GM12874 (cell line): ENCODE measurements at regions not wholly inside any gene's neighbourhood (a gene's known extent, or its start where the extent isn't known, plus 50 kb on each side); places are given as distances from the start of the nearest gene placed in this dataset.
A peak's percentile ranks its signal among the peaks of the same experiment; 100 is the strongest.

Experiments used
- TF ChIP-seq, protein P1 (sequence below): IDR thresholded peaks from 2 replicates; pipeline ENCODE4 v1.5.1; 2011; ENCODE audit warnings: low read depth, mild to moderate bottlenecking, control low read depth, low read length, moderate library complexity; ENCODE audit not compliant: insufficient read depth

GRCh38 chr16:87057211-87057881, 259.8 kb downstream of the C16orf95 start:
- TF ChIP-seq, protein P1, sequence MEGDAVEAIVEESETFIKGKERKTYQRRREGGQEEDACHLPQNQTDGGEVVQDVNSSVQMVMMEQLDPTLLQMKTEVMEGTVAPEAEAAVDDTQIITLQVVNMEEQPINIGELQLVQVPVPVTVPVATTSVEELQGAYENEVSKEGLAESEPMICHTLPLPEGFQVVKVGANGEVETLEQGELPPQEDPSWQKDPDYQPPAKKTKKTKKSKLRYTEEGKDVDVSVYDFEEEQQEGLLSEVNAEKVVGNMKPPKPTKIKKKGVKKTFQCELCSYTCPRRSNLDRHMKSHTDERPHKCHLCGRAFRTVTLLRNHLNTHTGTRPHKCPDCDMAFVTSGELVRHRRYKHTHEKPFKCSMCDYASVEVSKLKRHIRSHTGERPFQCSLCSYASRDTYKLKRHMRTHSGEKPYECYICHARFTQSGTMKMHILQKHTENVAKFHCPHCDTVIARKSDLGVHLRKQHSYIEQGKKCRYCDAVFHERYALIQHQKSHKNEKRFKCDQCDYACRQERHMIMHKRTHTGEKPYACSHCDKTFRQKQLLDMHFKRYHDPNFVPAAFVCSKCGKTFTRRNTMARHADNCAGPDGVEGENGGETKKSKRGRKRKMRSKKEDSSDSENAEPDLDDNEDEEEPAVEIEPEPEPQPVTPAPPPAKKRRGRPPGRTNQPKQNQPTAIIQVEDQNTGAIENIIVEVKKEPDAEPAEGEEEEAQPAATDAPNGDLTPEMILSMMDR, result no peak

DNA sequence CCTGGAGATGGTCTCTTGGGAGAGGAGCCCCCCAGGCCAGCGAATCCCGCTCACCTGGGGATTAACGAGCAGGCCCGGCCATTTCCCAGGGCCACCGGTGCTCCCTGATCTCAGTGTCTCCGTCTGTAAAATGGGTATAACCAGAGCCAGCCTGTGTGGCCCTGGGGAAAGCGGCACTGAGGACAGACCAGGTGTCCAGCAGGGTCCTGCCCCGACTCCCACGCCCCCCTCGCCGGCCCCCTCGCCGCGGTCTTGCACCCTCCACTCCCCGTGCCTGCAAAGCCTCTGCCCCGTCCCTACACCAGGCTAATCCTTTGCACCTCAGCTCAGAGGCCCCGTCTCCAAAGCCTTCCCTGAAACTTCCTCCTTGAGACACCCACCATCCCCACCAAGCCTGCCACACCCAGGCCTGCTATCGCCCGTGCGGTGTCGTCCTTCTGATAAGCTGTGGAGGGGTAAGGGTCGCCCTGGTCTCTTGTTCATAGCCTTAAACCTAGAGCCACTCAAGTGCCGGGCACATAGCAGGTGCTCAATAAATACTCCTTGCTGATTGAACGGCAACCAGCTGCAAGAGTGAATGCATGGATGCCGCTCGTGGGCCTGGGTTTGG, 259.1 kb downstream of the C16orf95 start:
- TF ChIP-seq, protein P1, result no peak

DNA sequence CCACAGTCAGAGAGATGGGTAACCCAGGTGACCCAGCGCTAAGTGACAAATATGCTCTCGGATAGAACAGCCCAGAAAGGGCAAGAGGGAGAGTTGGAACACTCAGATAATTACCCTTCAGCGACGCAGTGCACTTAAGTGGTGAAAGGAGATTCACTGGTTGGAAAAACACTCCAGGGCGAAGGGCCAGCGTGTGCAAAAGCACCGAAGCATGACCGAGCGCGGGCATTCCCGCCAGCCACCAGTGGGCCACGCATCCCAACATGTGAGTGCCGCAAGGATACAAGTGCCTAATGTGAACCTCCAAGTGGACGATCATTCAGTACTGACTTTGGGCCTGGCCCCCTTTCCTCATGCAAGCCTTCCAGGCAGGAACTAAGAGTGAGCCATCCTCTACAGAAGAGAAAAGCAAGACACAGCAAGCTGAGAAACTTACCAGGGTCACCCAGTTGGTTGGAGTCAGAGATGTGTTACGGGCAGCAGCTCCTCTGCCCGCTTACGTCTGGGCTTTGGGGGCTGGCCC, 258.4 kb downstream of the C16orf95 start:
- TF ChIP-seq, protein P1, result no peak

DNA sequence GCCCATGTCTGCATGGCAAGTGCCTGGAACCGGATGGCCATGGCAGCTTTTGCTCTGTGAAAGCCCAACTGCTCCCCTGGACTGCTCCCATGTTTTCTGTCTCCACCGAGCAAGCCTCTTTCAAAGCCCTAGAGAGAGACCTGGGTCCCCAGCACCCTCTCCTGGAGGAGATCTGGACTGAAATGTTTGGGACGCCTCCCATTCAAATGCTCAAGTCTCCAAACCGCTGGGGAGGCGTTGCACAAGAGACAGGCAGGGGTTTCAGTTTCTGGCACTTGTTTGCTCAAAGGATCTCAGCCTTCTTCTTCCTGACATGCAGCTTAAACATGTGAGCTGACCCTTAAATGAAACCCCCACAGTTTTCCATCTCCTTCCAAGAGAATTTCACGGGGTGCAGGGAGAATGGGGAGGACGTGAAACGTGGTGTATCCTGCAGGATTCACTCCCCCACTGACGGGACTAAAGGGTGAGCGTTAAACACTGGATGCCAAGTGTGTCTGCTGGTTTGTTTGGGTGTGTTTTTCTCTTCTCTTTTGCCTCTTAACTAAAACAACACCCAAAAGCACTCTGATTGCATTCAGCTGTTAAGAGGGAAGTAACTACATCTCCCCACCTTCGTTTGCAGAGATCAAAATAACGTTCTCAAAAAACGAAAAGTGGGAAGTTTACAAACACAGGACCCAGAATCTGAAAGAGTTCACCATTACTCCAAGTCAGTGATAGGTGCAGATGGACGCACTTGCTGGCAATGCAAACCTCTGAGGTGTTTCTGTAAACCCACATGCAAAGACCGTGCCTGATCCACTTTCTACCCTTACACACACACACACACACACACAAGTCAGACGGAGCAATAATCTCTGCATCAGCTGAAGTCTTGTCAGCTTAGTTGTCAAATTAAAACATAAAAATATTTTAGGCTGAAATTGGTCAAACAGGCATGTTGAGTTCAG, 256.9 kb downstream of the C16orf95 start:
- TF ChIP-seq, protein P1, result no peak

- TF ChIP-seq, protein P1, result no peak
Observed at GRCh38 chr16:87061243-87061920, 255.8 kb downstream of the C16orf95 start.

- TF ChIP-seq, protein P1, result peak; percentile 59
Observed at GRCh38 chr16:87062569-87063442, 254.4 kb downstream of the C16orf95 start.
